ENCODE measurements at regions not wholly inside any gene's neighbourhood (a gene's known extent, or its start where the extent isn't known, plus 50 kb on each side); places are given as distances from the start of the nearest gene placed in this dataset.

GRCh38 chr14:71301611-71302010 is 394.4 kb downstream of the PCNX1 start:
- Histone ChIP-seq H3K4me1 (ENCODE audit: control insufficient read depth, insufficient read depth, low read length) (no peaks in the 10 kb centered on the region), H3K36me3 (ENCODE audit: control insufficient read depth, insufficient read depth, low read length) (no peaks in the 10 kb centered on the region), H3K27me3 (ENCODE audit: control insufficient read depth, insufficient read depth, low read length) (no peaks in the 10 kb centered on the region), H3K4me3 (ENCODE audit: low read depth, low read length) (no peak overlapping the region), H3K9ac (ENCODE audit: low read depth, low read length) (no peak overlapping the region), H3K9me3 (ENCODE audit: control insufficient read depth, insufficient read depth, low read length) (no peaks in the 10 kb centered on the region)

GRCh38 chr14:71304690-71305089 is 397.4 kb downstream of the PCNX1 start:
- Histone ChIP-seq H3K36me3 (ENCODE audit: control insufficient read depth, insufficient read depth, low read length) (no peaks in the 10 kb centered on the region), H3K4me1 (ENCODE audit: control insufficient read depth, insufficient read depth, low read length) (no peaks in the 10 kb centered on the region), H3K4me3 (ENCODE audit: low read depth, low read length) (no peak overlapping the region), H3K9ac (ENCODE audit: low read depth, low read length) (no peak overlapping the region), H3K27me3 (ENCODE audit: control insufficient read depth, insufficient read depth, low read length) (no peaks in the 10 kb centered on the region), H3K9me3 (ENCODE audit: control insufficient read depth, insufficient read depth, low read length) (no peaks in the 10 kb centered on the region)

- no peaks in the 10 kb centered on the region for H3K36me3 ChIP-seq (ENCODE audit: control insufficient read depth, insufficient read depth, low read length)
- H3K4me3 ChIP-seq (ENCODE audit: low read depth, low read length): no peak overlapping the region
- H3K4me1 ChIP-seq (ENCODE audit: control insufficient read depth, insufficient read depth, low read length): no peaks in the 10 kb centered on the region
- H3K9ac ChIP-seq (ENCODE audit: low read depth, low read length): no peak overlapping the region
- H3K27me3 ChIP-seq (ENCODE audit: control insufficient read depth, insufficient read depth, low read length): no peaks in the 10 kb centered on the region
- H3K9me3 ChIP-seq (ENCODE audit: control insufficient read depth, insufficient read depth, low read length): no peaks in the 10 kb centered on the region
These were observed 401.4 kb downstream of the PCNX1 start for GRCh38 chr14:71308671-71309070.

- H3K27me3 ChIP-seq (ENCODE audit: control insufficient read depth, insufficient read depth, low read length): no peaks in the 10 kb centered on the region
- H3K9me3 ChIP-seq (ENCODE audit: control insufficient read depth, insufficient read depth, low read length): no peaks in the 10 kb centered on the region
These were observed 402.5 kb downstream of the PCNX1 start for GRCh38 chr14:71309756-71310155.

GRCh38 chr14:71311061-71311460 is 403.8 kb downstream of the PCNX1 start:
- Histone ChIP-seq H3K9me3 (ENCODE audit: control insufficient read depth, insufficient read depth, low read length) (no peaks in the 10 kb centered on the region), H3K9ac (ENCODE audit: low read depth, low read length) (no peak overlapping the region), H3K4me1 (ENCODE audit: control insufficient read depth, insufficient read depth, low read length) (no peaks in the 10 kb centered on the region), H3K4me3 (ENCODE audit: low read depth, low read length) (no peak overlapping the region), H3K36me3 (ENCODE audit: control insufficient read depth, insufficient read depth, low read length) (no peaks in the 10 kb centered on the region), H3K27me3 (ENCODE audit: control insufficient read depth, insufficient read depth, low read length) (no peaks in the 10 kb centered on the region)

More at GRCh38 chr14:71309756-71310155, 402.5 kb downstream of the PCNX1 start:
- no peak overlapping the region for H3K4me3 ChIP-seq (ENCODE audit: low read depth, low read length)
- H3K36me3 ChIP-seq (ENCODE audit: control insufficient read depth, insufficient read depth, low read length): no peaks in the 10 kb centered on the region
- no peaks in the 10 kb centered on the region for H3K4me1 ChIP-seq (ENCODE audit: control insufficient read depth, insufficient read depth, low read length)
- no peak overlapping the region for H3K9ac ChIP-seq (ENCODE audit: low read depth, low read length)

GRCh38 chr14:71314717-71315116 is 407.5 kb downstream of the PCNX1 start:
- no peak overlapping the region for H3K4me3 ChIP-seq (ENCODE audit: low read depth, low read length)
- no peaks in the 10 kb centered on the region for H3K36me3 ChIP-seq (ENCODE audit: control insufficient read depth, insufficient read depth, low read length)
- no peaks in the 10 kb centered on the region for H3K9me3 ChIP-seq (ENCODE audit: control insufficient read depth, insufficient read depth, low read length)
- no peaks in the 10 kb centered on the region for H3K27me3 ChIP-seq (ENCODE audit: control insufficient read depth, insufficient read depth, low read length)
- H3K4me1 ChIP-seq (ENCODE audit: control insufficient read depth, insufficient read depth, low read length): no peaks in the 10 kb centered on the region
- H3K9ac ChIP-seq (ENCODE audit: low read depth, low read length): no peak overlapping the region

- no peaks in the 10 kb centered on the region for H3K36me3 ChIP-seq (ENCODE audit: control insufficient read depth, insufficient read depth, low read length)
- no peaks in the 10 kb centered on the region for H3K9me3 ChIP-seq (ENCODE audit: control insufficient read depth, insufficient read depth, low read length)
- no peak overlapping the region for H3K9ac ChIP-seq (ENCODE audit: low read depth, low read length)
- H3K4me1 ChIP-seq (ENCODE audit: control insufficient read depth, insufficient read depth, low read length): peaks cover 4% of the 10 kb centered on the region
- no peaks in the 10 kb centered on the region for H3K27me3 ChIP-seq (ENCODE audit: control insufficient read depth, insufficient read depth, low read length)
- no peak overlapping the region for H3K4me3 ChIP-seq (ENCODE audit: low read depth, low read length)
These were observed 410.3 kb downstream of the PCNX1 start for GRCh38 chr14:71317385-71318096.

- Histone ChIP-seq H3K9me3 (ENCODE audit: control insufficient read depth, insufficient read depth, low read length) (no peaks in the 10 kb centered on the region), H3K36me3 (ENCODE audit: control insufficient read depth, insufficient read depth, low read length) (no peaks in the 10 kb centered on the region), H3K4me1 (ENCODE audit: control insufficient read depth, insufficient read depth, low read length) (peaks cover 4% of the 10 kb centered on the region), H3K9ac (ENCODE audit: low read depth, low read length) (no peak overlapping the region), H3K4me3 (ENCODE audit: low read depth, low read length) (no peak overlapping the region), H3K27me3 (ENCODE audit: control insufficient read depth, insufficient read depth, low read length) (no peaks in the 10 kb centered on the region)
These were observed 410.8 kb downstream of the PCNX1 start for GRCh38 chr14:71318097-71318459.

- H3K27me3 ChIP-seq (ENCODE audit: control insufficient read depth, insufficient read depth, low read length): no peaks in the 10 kb centered on the region
- H3K4me3 ChIP-seq (ENCODE audit: low read depth, low read length): peak overlapping the region; percentile 87
- H3K4me1 ChIP-seq (ENCODE audit: control insufficient read depth, insufficient read depth, low read length): peaks cover 17% of the 10 kb centered on the region
- H3K9ac ChIP-seq (ENCODE audit: low read depth, low read length): no peak overlapping the region
- H3K36me3 ChIP-seq (ENCODE audit: control insufficient read depth, insufficient read depth, low read length): no peaks in the 10 kb centered on the region
- no peaks in the 10 kb centered on the region for H3K9me3 ChIP-seq (ENCODE audit: control insufficient read depth, insufficient read depth, low read length)
These were observed 412.4 kb downstream of the PCNX1 start for GRCh38 chr14:71319666-71320065.

- no peaks in the 10 kb centered on the region for H3K9me3 ChIP-seq (ENCODE audit: control insufficient read depth, insufficient read depth, low read length)
- no peaks in the 10 kb centered on the region for H3K36me3 ChIP-seq (ENCODE audit: control insufficient read depth, insufficient read depth, low read length)
- H3K4me3 ChIP-seq (ENCODE audit: low read depth, low read length): peak within 1 kb of the TSS; percentile 87
- peak within 1 kb of the TSS; percentile 73 for H3K9ac ChIP-seq (ENCODE audit: low read depth, low read length)
- peaks cover 21% of the 10 kb centered on the region for H3K4me1 ChIP-seq (ENCODE audit: control insufficient read depth, insufficient read depth, low read length)
- no peaks in the 10 kb centered on the region for H3K27me3 ChIP-seq (ENCODE audit: control insufficient read depth, insufficient read depth, low read length)
These were observed 413.0 kb downstream of the PCNX1 start, which contains the start of gene SIPA1L1 for GRCh38 chr14:71320107-71320733. TSS of gene SIPA1L1 (plus strand) at chr14:71320476.

- Histone ChIP-seq H3K4me3 (ENCODE audit: low read depth, low read length) (peak overlapping the region; percentile 87), H3K9ac (ENCODE audit: low read depth, low read length) (peak overlapping the region; percentile 73), H3K27me3 (ENCODE audit: control insufficient read depth, insufficient read depth, low read length) (no peaks in the 10 kb centered on the region), H3K9me3 (ENCODE audit: control insufficient read depth, insufficient read depth, low read length) (no peaks in the 10 kb centered on the region), H3K4me1 (ENCODE audit: control insufficient read depth, insufficient read depth, low read length) (peaks cover 28% of the 10 kb centered on the region), H3K36me3 (ENCODE audit: control insufficient read depth, insufficient read depth, low read length) (no peaks in the 10 kb centered on the region)
These were observed 413.7 kb downstream of the PCNX1 start for GRCh38 chr14:71320734-71321573.
